ENCODE measurements at regions not wholly inside any gene's neighbourhood (a gene's known extent, or its start where the extent isn't known, plus 50 kb on each side); places are given as distances from the start of the nearest gene placed in this dataset.
"Not testable (repeated sequence)": the region's sequence is repeated elsewhere in the genome, so short reads cannot be mapped to it uniquely, and the experiment has no call there.

- no peak for DNase-seq
These were observed 101.6 kb upstream of the SLC1A4 start for GRCh38 chr2:64887565-64887964.

GRCh38 chr2:64888591-64889309, 100.4 kb upstream of the SLC1A4 start:
- no peak for DNase-seq

GRCh38 chr2:64889803-64890202, 99.4 kb upstream of the SLC1A4 start:
- DNase-seq, result no peak

DNA sequence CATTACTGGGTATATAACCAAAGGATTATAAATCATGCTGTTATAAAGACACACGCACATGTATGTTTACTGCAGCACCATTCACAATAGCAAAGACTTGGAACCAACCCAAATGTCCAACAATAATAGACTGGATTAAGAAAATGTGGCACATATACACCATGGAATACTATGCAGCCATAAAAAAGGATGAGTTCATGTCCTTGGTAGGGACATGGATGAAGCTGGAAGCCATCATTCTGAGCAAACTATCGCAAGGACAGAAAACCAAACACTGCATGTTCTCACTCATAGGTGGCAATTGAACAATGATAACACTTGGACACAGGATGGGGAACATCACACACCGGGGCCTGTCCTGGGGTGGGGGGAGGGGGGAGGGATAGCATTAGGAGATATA, 92.6 kb upstream of the SLC1A4 start:
- not testable (repeated sequence) for DNase-seq

DNA sequence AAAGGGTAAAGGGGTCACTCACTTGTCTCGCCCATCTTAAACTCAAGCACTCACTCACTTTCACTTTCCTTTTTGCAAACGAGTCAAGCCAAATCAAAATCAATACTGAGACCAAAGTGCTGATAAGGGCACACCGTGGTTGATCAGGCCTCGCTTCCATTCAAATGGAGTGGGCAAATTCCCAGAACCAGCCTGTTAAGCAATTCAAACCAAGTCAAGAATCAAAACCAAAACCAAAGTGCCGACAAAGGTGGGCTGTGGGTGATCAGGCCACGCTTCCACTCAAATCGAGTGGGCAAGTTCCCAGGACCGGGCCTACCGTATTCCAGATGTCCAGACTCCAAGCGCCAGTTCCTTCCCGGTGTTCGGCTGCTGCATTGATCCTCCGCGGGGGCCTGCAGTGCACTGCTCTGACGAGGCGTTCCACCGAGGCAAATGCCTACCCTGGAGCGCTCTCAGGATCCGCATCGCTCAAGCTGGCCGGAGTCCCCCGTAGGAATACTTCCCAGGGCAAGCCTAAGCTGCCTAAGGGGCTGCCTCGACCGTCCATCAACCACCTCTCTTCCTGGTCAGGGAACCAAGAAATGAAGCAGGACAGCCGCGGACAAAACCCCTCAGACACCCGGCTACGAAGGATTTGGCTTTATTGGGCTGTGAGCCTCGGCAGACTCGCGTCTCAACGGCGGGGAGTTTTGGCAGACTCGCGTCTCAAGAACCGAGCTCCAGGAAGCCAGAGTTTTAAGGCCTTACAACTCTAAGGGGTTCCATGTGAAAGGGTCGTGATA, 89.9 kb upstream of the SLC1A4 start:
- no peak for DNase-seq

- not testable (repeated sequence) for DNase-seq
These were observed 89.3 kb upstream of the SLC1A4 start for GRCh38 chr2:64899876-64900275.

DNA sequence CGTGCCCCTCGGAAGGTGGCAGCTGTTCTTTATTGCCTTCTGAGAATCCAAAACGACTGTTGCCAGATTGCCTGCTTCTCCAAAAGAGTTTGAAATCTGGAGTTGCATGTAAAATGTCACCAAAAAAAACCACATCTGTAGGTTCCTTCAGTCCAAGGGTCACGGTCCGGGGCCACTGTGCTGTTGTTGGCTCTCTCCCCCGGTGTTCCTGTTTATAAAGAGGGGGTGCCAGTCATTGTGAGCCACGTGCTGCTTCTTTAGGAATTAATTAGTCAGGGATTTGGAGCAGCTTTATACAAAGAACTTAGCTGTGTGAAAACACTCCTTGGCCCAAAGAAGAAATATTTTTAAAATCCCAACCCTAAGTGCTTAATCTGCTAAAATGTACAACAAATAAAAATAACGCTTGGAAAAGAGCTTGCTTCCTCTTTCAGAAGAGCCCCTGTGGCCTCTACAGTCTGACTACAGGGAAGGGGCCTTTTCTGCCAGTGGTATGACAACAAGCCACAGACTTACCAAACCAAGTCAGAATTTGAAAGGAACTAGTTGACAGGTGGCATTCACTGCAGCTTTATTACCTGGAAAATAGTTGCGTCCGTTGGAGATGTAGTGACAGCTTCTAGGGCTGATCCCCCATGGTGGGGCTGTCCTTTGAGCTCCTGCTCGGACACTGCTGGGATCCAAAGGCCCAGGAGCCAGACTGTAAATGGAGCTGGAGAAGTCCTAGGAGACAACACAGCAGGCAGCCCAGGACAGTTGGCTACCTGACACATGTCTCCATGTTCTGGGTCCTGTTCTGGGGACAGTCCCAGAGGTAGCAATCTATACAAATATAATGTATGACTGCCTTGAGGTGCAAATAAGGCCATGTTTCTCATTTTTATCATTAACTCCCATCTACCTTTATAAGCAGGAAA, 84.5 kb upstream of the SLC1A4 start:
- no peak for DNase-seq

- DNase-seq, result no peak
These were observed 83.7 kb upstream of the SLC1A4 start for GRCh38 chr2:64905338-64906024.

DNA sequence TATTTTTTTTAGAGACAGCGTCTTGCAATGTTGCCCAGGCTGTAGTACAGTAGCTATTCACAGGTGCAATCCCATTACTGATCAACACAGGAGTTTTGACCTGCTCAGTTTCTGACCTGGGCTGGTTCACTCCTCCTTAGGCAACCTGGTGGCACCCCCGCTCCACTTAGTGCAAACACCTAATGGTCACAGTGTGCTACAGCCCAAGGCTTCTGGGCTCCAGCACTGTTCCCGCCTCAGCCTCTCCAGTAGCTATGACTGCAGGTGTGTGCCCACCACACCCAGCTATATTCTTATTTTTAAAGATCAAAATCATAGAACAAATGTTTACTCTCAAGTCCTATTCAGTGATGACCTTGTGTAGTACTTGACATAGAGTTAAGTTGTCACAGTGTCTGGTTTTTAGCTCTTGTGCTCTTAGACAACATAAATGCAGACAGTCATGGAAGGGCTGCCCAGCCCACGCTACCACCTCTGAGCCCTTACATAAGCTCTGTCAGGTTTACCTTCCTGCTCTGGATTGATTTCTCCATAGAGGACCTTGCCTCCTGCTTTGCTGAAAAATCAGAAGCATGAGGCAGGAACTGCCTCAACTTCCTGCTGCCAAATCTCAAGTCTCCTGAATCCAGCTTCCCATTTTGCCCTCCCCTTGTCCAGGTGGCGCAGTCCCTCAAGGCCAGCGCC, 82.2 kb upstream of the SLC1A4 start:
- no peak for DNase-seq

GRCh38 chr2:64908406-64908805, 80.8 kb upstream of the SLC1A4 start:
- DNase-seq, result no peak

- DNase-seq, result no peak
These were observed 78.7 kb upstream of the SLC1A4 start for GRCh38 chr2:64910523-64910922.

- no peak for DNase-seq
These were observed 78.2 kb upstream of the SLC1A4 start for GRCh38 chr2:64910972-64911433.

- DNase-seq, result no peak
These were observed 75.8 kb upstream of the SLC1A4 start for GRCh38 chr2:64913357-64913869.

DNA sequence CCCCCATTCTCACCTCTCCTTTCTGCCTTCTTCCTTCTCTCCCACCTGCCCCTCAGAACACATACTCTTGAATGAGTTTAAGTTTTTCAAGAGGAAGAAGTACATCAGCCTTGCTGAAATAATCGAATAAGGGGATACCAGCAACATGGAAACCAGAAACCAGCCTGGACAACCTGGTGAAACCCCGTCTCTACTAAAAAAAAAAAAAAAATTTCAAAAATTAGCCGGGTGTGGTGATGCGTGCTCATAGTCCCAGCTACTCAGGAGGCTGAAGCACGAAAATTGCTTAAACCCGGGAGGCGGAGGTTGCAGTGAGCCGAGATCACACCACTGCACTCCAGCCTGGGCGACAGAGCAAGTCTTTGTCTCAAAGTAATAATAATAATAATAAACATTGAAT, 75.0 kb upstream of the SLC1A4 start:
- no peak for DNase-seq

DNA sequence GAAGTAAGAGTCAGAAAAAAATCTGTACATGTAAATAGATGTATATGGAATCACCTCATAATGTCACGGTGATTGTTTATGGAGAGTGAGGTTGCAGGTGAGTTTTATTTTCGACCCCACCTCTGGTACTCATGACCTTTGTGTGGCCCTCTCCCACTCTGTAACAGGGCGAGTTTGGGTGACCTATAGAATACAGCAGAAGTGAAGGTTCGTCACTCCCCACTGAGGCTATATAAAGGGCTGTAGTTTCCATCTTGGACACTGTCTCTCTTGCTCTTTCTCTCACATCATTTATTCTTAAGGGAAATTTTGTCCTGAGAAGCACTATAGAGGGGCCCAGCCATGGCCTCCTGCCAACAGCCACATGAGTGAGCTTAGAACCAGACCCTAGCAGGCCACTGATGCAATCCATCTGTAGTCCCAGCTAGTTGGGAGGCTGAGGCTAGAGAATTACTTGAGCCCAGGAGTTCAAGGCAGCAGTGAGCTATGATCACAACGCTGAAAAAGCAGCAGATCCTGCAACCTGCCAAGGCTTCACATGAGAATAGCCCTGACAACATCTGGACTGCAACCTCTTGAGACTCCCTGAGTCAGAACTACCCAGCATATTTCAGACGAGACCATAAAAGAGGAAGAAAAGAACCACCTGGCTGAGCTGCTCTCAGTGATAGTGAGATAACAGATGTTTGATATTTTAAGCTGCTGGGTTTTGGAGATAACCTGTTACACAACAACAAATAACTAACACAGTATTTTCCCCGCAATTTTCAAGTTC, 74.3 kb upstream of the SLC1A4 start:
- no peak for DNase-seq

DNA sequence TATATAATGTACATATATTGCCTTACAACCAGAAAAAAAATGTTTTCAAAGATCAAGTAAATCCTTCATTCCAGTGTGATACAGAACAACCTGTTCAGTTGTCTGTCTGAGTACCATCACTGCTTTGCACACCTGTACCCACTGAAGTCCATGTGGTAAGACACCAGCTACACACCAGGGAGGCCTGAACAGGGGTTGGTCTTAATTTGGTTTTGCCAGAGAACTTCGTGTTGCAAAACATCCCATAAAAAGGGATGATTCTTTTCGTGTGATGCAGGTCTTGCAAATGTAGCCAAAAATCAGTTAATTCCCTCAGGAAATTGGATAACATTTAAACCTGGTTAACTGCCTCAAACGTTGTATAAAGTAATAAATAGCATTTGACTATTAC, 73.7 kb upstream of the SLC1A4 start:
- no peak for DNase-seq

DNA sequence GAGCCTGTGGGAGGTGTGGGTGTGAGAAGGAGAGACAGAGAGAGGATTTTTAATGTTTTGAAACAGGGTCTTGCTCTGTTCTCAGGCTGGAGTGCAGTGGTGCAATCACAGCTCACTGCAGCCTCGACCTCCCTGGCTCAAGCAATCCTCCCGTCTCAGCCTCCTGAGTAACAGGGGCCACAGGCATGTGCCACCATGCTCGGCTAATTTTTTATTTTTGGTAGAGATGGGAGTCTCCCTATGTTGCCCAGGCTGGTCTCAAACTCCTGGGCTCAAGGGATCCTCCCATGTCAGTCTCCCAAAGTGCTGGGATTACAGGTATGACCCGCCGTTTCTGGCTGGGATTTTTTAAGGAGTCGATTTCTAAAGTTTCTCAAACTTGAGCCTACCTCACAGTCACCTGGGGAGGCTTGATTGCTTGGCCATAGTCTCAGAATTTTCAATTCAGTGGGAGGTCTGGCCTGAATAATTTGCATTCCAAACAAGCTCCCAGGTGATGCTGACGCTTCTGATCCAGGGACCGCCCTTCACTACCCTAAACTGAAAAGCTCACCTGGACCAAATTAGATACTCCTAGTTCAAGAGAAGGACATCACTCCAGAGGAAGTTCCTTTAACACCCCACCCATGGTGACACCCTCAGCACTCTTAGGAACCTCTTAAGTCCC, 70.8 kb upstream of the SLC1A4 start:
- no peak for DNase-seq

DNA sequence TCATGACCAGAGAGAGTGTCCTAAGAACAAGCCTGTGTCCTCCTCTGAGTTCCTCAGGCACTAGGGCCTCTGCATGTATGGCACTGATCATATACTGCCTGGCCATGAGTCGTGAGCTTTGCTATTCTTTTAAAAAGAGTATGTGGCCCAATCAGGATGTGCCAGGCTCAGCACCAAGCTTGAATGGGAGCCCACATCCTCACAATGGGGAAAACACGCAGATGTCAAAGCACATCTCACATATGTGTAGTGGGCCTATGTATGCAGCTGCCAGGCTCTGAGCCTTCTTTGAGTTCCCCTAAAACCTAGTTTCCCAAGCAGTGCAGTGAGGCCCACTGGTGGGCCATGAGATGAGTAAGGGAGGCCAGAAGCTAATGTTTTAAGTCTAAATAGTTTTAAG, 69.9 kb upstream of the SLC1A4 start:
- no peak for DNase-seq

DNA sequence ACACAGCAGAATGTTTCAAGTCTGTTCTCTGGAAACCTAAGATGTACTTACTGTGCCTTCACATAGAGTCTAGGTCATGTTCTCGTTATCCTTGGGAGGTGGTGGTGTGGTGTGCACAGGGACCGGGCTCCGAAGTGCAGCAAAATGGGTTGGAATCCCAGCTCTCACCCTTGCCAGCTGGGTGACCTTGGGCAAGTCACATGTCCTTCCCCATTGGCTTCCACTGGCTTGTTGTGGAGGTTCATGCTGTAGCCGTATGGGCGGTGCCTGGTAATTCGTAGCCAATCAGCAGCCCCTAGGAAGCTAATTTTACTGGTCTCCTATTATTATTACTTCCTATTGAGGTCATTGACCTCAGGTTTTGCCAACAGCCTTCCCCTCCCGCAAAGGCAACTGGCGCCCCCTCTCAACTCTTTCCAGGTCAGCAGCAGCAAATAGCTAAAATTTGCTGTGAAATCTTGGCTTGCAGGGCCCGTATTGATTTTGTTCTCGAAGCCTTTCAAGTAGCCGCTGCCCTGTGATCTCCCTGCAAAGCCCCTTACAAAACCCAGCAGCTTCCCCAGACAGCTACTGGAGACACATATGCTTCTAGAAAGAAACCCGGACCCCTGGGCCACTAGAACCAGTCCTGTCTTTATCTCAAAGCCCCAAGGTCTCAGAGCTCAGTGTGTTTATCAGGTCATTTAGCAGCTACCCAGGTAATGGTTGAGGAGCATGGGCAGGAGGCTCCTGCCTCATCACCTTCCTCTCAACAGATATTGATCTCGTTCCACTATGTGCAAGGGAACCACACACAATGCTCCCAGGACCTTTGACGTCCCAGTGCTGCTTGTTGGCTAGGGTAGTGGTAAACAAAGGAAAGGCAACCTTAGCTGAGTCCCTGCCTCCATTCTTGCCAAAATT, 66.5 kb upstream of the SLC1A4 start:
- DNase-seq, result no peak

DNA sequence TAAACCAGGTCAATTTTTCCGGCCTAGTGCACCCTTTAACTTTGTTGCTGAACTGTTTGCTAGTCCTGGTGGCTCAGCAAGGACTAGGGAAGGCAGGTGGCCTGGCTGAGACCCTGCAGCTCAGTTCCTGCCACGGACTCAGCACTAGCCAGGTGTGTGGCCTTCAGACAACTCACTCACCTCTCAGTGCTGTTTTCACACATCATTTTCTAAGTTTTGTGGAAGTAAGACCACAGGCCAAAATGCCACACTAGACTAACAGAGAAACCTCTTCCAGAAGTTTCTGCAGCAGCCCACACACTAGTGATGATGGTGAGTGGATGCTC, 65.9 kb upstream of the SLC1A4 start:
- no peak for DNase-seq
